H1 (cell line): ENCODE measurements at regions not wholly inside any gene's neighbourhood (a gene's known extent, or its start where the extent isn't known, plus 50 kb on each side); places are given as distances from the start of the nearest gene placed in this dataset.

Experiments used
- TF ChIP-seq, protein P1 (sequence below): fragments of 300-600 bp; sonication (generic); IDR thresholded peaks from 2 replicates; pipeline ENCODE4 v1.7.1; 2012; ENCODE audit warnings: low read length, moderate library complexity, mild to moderate bottlenecking, inconsistent platforms; ENCODE audit not compliant: insufficient replicate concordance

DNA sequence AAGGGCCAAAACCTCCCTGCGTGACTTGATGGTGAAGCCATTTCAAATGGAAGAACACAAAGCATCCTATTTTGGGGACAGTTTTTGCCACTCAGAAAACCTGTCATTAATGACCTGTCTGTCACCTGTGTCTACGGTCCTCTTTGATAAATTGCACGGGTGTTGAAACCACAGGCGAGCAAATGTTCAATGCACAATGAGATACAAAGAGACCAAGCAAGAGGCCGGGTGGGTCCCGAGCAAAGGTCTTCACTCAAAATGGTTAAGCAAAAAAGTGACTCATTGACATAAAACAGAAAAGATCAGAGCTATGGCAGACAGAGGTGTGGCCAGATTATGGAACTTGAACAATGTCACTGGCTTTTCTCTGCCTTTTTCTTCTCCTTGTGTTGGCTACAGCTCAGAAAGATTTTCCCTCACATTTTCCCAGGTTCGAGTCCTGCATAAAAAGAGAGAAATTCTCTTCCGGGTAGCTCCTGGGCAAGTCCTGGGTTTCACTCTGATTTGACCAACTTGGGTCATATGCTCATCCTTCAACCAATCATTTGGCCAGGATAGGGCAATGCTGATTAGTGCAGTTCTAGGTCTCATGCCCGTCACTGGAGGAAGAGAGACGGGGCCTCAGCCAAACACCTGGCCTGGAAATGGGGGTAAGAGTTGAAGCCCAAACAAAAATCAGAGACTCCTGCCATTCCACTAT is 92.2 kb downstream of the CMC2 start (continued):
- TF ChIP-seq, protein P1, sequence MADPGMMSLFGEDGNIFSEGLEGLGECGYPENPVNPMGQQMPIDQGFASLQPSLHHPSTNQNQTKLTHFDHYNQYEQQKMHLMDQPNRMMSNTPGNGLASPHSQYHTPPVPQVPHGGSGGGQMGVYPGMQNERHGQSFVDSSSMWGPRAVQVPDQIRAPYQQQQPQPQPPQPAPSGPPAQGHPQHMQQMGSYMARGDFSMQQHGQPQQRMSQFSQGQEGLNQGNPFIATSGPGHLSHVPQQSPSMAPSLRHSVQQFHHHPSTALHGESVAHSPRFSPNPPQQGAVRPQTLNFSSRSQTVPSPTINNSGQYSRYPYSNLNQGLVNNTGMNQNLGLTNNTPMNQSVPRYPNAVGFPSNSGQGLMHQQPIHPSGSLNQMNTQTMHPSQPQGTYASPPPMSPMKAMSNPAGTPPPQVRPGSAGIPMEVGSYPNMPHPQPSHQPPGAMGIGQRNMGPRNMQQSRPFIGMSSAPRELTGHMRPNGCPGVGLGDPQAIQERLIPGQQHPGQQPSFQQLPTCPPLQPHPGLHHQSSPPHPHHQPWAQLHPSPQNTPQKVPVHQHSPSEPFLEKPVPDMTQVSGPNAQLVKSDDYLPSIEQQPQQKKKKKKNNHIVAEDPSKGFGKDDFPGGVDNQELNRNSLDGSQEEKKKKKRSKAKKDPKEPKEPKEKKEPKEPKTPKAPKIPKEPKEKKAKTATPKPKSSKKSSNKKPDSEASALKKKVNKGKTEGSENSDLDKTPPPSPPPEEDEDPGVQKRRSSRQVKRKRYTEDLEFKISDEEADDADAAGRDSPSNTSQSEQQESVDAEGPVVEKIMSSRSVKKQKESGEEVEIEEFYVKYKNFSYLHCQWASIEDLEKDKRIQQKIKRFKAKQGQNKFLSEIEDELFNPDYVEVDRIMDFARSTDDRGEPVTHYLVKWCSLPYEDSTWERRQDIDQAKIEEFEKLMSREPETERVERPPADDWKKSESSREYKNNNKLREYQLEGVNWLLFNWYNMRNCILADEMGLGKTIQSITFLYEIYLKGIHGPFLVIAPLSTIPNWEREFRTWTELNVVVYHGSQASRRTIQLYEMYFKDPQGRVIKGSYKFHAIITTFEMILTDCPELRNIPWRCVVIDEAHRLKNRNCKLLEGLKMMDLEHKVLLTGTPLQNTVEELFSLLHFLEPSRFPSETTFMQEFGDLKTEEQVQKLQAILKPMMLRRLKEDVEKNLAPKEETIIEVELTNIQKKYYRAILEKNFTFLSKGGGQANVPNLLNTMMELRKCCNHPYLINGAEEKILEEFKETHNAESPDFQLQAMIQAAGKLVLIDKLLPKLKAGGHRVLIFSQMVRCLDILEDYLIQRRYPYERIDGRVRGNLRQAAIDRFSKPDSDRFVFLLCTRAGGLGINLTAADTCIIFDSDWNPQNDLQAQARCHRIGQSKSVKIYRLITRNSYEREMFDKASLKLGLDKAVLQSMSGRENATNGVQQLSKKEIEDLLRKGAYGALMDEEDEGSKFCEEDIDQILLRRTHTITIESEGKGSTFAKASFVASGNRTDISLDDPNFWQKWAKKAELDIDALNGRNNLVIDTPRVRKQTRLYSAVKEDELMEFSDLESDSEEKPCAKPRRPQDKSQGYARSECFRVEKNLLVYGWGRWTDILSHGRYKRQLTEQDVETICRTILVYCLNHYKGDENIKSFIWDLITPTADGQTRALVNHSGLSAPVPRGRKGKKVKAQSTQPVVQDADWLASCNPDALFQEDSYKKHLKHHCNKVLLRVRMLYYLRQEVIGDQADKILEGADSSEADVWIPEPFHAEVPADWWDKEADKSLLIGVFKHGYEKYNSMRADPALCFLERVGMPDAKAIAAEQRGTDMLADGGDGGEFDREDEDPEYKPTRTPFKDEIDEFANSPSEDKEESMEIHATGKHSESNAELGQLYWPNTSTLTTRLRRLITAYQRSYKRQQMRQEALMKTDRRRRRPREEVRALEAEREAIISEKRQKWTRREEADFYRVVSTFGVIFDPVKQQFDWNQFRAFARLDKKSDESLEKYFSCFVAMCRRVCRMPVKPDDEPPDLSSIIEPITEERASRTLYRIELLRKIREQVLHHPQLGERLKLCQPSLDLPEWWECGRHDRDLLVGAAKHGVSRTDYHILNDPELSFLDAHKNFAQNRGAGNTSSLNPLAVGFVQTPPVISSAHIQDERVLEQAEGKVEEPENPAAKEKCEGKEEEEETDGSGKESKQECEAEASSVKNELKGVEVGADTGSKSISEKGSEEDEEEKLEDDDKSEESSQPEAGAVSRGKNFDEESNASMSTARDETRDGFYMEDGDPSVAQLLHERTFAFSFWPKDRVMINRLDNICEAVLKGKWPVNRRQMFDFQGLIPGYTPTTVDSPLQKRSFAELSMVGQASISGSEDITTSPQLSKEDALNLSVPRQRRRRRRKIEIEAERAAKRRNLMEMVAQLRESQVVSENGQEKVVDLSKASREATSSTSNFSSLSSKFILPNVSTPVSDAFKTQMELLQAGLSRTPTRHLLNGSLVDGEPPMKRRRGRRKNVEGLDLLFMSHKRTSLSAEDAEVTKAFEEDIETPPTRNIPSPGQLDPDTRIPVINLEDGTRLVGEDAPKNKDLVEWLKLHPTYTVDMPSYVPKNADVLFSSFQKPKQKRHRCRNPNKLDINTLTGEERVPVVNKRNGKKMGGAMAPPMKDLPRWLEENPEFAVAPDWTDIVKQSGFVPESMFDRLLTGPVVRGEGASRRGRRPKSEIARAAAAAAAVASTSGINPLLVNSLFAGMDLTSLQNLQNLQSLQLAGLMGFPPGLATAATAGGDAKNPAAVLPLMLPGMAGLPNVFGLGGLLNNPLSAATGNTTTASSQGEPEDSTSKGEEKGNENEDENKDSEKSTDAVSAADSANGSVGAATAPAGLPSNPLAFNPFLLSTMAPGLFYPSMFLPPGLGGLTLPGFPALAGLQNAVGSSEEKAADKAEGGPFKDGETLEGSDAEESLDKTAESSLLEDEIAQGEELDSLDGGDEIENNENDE, result no peak
